Mesendoderm (in vitro differentiated cells): ENCODE measurements at regions not wholly inside any gene's neighbourhood (a gene's known extent, or its start where the extent isn't known, plus 50 kb on each side); places are given as distances from the start of the nearest gene placed in this dataset.
"Not testable (repeated sequence)": the region's sequence is repeated elsewhere in the genome, so short reads cannot be mapped to it uniquely, and the experiment has no call there.

Experiments
- DNase-seq: peaks from one replicate; pipeline ENCODE4 v3.0.0; 2013
- H2AK5ac ChIP-seq: 2 replicates; pipeline ENCODE4 v1.6.1; 2013; ENCODE audit warnings: low read length, inconsistent platforms
- H2BK120ac ChIP-seq: 2 replicates; pipeline ENCODE4 v1.6.1; 2013; ENCODE audit warnings: low read depth, mild to moderate bottlenecking, low read length, moderate library complexity, mixed read lengths
- H2BK15ac ChIP-seq: replicated peaks from 2 replicates; pipeline ENCODE4 v1.6.1; 2013; ENCODE audit warnings: low read depth, mild to moderate bottlenecking, moderate library complexity
- H2BK5ac ChIP-seq: 2 replicates; pipeline ENCODE4 v1.6.1; 2013; ENCODE audit warnings: low read length, inconsistent platforms
- H3K18ac ChIP-seq: 2 replicates; pipeline ENCODE4 v1.6.1; 2013; ENCODE audit warnings: mild to moderate bottlenecking, low read length, mixed read lengths
- H3K23ac ChIP-seq: one replicate; pipeline ENCODE4 v1.6.1; 2013; ENCODE audit warnings: low read length
- H3K27ac ChIP-seq: 2 replicates; pipeline ENCODE4 v1.5.1; 2013; ENCODE audit warnings: low read depth, mild to moderate bottlenecking, inconsistent platforms, low read length, moderate library complexity
- H3K27me3 ChIP-seq: 2 replicates; pipeline ENCODE4 v1.6.1; 2013; ENCODE audit warnings: low read length, control low read depth, mild to moderate bottlenecking, inconsistent platforms; ENCODE audit not compliant: insufficient read depth, poor library complexity
- H3K36me3 ChIP-seq: 2 replicates; pipeline ENCODE4 v1.6.1; 2013; ENCODE audit warnings: low read length, inconsistent platforms; ENCODE audit not compliant: control insufficient read depth, insufficient read depth
- H3K4ac ChIP-seq: one replicate; pipeline ENCODE4 v1.6.1; 2013; ENCODE audit warnings: low read depth, mild to moderate bottlenecking, low read length, moderate library complexity
- H3K4me1 ChIP-seq: 2 replicates; pipeline ENCODE4 v1.6.1; 2013; ENCODE audit warnings: low read depth, low read length, inconsistent platforms; ENCODE audit not compliant: control insufficient read depth
- H3K4me2 ChIP-seq: 2 replicates; pipeline ENCODE4 v1.6.1; 2013; ENCODE audit warnings: low read length
- H3K4me3 ChIP-seq: 2 replicates; pipeline ENCODE4 v1.5.1; 2013; ENCODE audit warnings: mild to moderate bottlenecking, low read length
- H3K56ac ChIP-seq: one replicate; pipeline ENCODE4 v1.6.1; 2013; ENCODE audit warnings: low read length
- H3K79me1 ChIP-seq: 2 replicates; pipeline ENCODE4 v1.6.1; 2013; ENCODE audit warnings: low read length, inconsistent platforms
- H3K79me2 ChIP-seq: 2 replicates; pipeline ENCODE4 v1.6.1; 2013; ENCODE audit warnings: mild to moderate bottlenecking, low read length; ENCODE audit not compliant: control insufficient read depth, insufficient read depth
- H3K9ac ChIP-seq: 2 replicates; pipeline ENCODE4 v1.6.1; 2013; ENCODE audit warnings: low read length, inconsistent platforms
- H4K5ac ChIP-seq: one replicate; pipeline ENCODE4 v1.6.1; 2013; ENCODE audit warnings: low read length
- H4K8ac ChIP-seq: one replicate; pipeline ENCODE4 v1.6.1; 2013; ENCODE audit warnings: low read depth, mild to moderate bottlenecking, control low read depth, low read length, moderate library complexity
- WGBS: extraction: QIAGEN DNeasy Blood & Tissue Kit; methylation state at CpG from one replicate; pipeline ENCODE4 v1.1.7; 2013; ENCODE audit warnings: low lambda C conversion rate, missing lambda C conversion rate; ENCODE audit not compliant: insufficient coverage; ENCODE audit errors: extremely low coverage; 5-methylcytosine and 5-hydroxymethylcytosine counted together

GRCh38 chr6:935582-935981 lies 242.6 kb upstream of the EXOC2 start:
- no peak overlapping the region for H3K18ac ChIP-seq
- no peak for DNase-seq
- no peaks in the 10 kb centered on the region for H3K79me2 ChIP-seq
- H3K9ac ChIP-seq, result no peak overlapping the region
- H3K4me1 ChIP-seq, result no peaks in the 10 kb centered on the region
- WGBS, result no CpG with 5 or more reads among the region's 8 CpGs
- no peak overlapping the region for H4K8ac ChIP-seq
- H2AK5ac ChIP-seq, result no peak overlapping the region
- no peaks in the 10 kb centered on the region for H3K79me1 ChIP-seq
- no peaks in the 10 kb centered on the region for H3K27me3 ChIP-seq
- no peak overlapping the region for H3K23ac ChIP-seq
- H3K4ac ChIP-seq, result no peak overlapping the region
- H3K4me3 ChIP-seq, result no peak overlapping the region
- H2BK15ac ChIP-seq, result no peak overlapping the region
- H3K27ac ChIP-seq, result no peak overlapping the region
- H4K5ac ChIP-seq, result no peak overlapping the region
- no peaks in the 10 kb centered on the region for H3K36me3 ChIP-seq
- H2BK120ac ChIP-seq, result no peak overlapping the region
- no peak overlapping the region for H3K56ac ChIP-seq
- H2BK5ac ChIP-seq, result no peak overlapping the region
- H3K4me2 ChIP-seq, result no peak overlapping the region

DNA sequence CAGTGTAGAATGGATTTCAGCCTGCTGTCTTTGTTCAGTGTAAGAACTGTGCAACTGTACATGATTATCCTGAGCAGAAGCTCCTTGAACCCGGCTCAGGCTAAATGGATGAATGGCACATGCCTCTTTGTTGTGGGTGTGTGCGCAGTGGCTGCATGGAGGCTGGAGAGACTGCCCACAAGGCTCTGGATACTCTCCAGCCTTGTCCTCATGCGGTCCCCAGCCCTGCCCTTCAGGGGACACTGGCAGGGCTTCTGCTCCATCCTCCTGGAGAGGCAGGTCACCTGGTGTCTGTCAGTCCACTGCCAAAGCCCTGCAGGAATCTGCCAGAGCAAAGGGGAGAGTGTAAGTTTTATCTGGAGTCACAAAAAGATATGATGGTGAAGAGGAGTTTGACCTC lies 241.7 kb upstream of the EXOC2 start:
- no peak overlapping the region for H2AK5ac ChIP-seq
- H2BK5ac ChIP-seq, result no peak overlapping the region
- no CpG with 5 or more reads among the region's 3 CpGs for WGBS
- H3K4me2 ChIP-seq, result no peak overlapping the region
- no peaks in the 10 kb centered on the region for H3K4me1 ChIP-seq
- H2BK120ac ChIP-seq, result no peak overlapping the region
- H4K8ac ChIP-seq, result no peak overlapping the region
- H3K79me1 ChIP-seq, result no peaks in the 10 kb centered on the region
- no peak overlapping the region for H3K9ac ChIP-seq
- no peak overlapping the region for H3K4me3 ChIP-seq
- H3K56ac ChIP-seq, result no peak overlapping the region
- no peak overlapping the region for H2BK15ac ChIP-seq
- no peak overlapping the region for H3K27ac ChIP-seq
- no peak overlapping the region for H3K18ac ChIP-seq
- H3K4ac ChIP-seq, result no peak overlapping the region
- H4K5ac ChIP-seq, result no peak overlapping the region
- no peak for DNase-seq
- no peaks in the 10 kb centered on the region for H3K79me2 ChIP-seq
- H3K27me3 ChIP-seq, result no peaks in the 10 kb centered on the region
- no peak overlapping the region for H3K23ac ChIP-seq
- no peaks in the 10 kb centered on the region for H3K36me3 ChIP-seq

DNA sequence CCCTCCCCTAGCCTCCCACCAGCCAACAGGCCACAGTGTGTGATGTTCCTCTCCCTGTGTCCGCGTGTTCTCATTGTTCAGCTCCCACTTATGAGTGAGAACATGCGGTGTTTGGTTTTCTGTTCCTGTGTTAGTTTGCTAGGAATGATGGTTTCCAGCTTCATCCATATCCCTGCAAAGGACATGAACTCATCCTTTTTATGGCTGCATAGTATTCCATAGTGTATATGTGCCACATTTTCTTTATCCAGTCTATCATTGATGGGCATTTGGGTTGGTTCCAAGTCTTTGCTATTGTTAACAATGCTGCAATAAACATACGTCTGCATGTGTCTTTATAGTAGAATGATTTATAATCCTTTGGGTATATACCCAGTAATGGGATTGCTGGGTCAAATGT lies 239.0 kb upstream of the EXOC2 start:
- not testable (repeated sequence) for H3K56ac ChIP-seq, H3K27me3 ChIP-seq, H3K27ac ChIP-seq, H3K79me2 ChIP-seq, H3K4me3 ChIP-seq, H3K18ac ChIP-seq, H4K8ac ChIP-seq, H3K9ac ChIP-seq, H3K36me3 ChIP-seq, H3K4me1 ChIP-seq, H3K79me1 ChIP-seq, H2BK15ac ChIP-seq, H3K23ac ChIP-seq, H2AK5ac ChIP-seq, H4K5ac ChIP-seq, H3K4ac ChIP-seq, DNase-seq, H2BK120ac ChIP-seq, H3K4me2 ChIP-seq, H2BK5ac ChIP-seq
- no CpG with 5 or more reads among the region's 4 CpGs for WGBS

DNA sequence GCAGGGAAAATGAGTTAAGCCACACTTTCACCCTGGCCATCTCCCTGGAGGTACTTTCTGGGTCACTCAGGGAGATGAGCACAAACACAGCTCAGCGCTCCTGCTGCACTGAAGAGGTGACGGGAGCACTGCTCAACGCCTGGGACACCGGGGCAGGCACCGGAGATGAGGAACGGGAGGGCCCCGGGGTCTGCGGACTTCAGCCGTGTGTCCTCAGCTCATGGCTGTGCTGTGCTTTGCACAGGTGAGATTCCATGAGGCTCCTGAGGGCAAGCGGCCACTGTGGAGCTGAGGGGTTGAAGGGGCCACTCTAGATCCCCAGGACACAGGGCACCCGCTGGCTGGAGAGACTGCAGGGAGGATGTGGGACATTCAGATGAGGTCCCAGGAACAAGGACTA lies 234.2 kb upstream of the EXOC2 start:
- H4K8ac ChIP-seq, result no peak overlapping the region
- H2BK15ac ChIP-seq, result no peak overlapping the region
- H3K56ac ChIP-seq, result no peak overlapping the region
- no peaks in the 10 kb centered on the region for H3K36me3 ChIP-seq
- H3K18ac ChIP-seq, result no peak overlapping the region
- H2AK5ac ChIP-seq, result no peak overlapping the region
- no peak overlapping the region for H3K23ac ChIP-seq
- DNase-seq, result no peak
- no peak overlapping the region for H2BK120ac ChIP-seq
- no peak overlapping the region for H3K9ac ChIP-seq
- no peak overlapping the region for H3K4me3 ChIP-seq
- H4K5ac ChIP-seq, result no peak overlapping the region
- no peak overlapping the region for H2BK5ac ChIP-seq
- H3K4me1 ChIP-seq, result no peaks in the 10 kb centered on the region
- no CpG with 5 or more reads among the region's 11 CpGs for WGBS
- H3K79me2 ChIP-seq, result no peaks in the 10 kb centered on the region
- H3K4ac ChIP-seq, result no peak overlapping the region
- H3K27ac ChIP-seq, result no peak overlapping the region
- no peak overlapping the region for H3K4me2 ChIP-seq
- H3K79me1 ChIP-seq, result no peaks in the 10 kb centered on the region
- H3K27me3 ChIP-seq, result no peaks in the 10 kb centered on the region

DNA sequence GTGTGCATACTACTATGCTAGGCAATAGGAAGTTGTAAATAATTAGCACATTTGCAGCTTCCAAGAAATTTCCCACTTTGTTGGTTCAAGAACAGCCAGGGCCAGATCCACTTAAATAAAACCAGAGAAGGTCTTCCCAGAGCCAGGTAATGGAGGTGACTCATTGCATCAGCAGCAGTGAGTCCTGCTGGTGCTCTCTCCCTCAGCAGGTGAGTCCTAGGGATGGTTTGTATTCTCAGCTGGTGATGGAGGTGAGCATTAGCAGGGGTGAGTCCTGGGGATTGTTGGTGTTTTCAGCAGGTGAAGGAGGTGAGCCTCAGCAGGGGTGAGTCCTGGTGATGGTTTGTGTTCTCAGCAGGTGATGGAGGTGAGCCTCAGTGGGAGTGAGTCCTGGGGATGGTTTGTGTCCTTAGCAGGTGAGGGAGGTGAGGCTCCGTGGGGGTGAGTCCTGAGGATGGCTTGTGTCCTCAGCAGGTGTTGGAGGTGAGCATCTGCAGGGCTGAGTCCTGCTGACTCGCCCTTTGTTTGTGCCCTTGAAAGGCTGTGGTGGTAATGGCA lies 232.8 kb upstream of the EXOC2 start:
- no peak overlapping the region for H2BK5ac ChIP-seq
- H3K56ac ChIP-seq, result no peak overlapping the region
- no peaks in the 10 kb centered on the region for H3K4me1 ChIP-seq
- H3K9ac ChIP-seq, result no peak overlapping the region
- H3K27ac ChIP-seq, result no peak overlapping the region
- H3K4me2 ChIP-seq, result no peak overlapping the region
- H3K36me3 ChIP-seq, result no peaks in the 10 kb centered on the region
- H3K4me3 ChIP-seq, result no peak overlapping the region
- no peak overlapping the region for H3K23ac ChIP-seq
- no peak overlapping the region for H4K8ac ChIP-seq
- H4K5ac ChIP-seq, result no peak overlapping the region
- no peak overlapping the region for H2AK5ac ChIP-seq
- no CpG with 5 or more reads among the region's 2 CpGs for WGBS
- no peak overlapping the region for H3K4ac ChIP-seq
- no peak for DNase-seq
- H3K18ac ChIP-seq, result no peak overlapping the region
- H3K79me1 ChIP-seq, result no peaks in the 10 kb centered on the region
- H2BK15ac ChIP-seq, result no peak overlapping the region
- H2BK120ac ChIP-seq, result no peak overlapping the region
- H3K27me3 ChIP-seq, result no peaks in the 10 kb centered on the region
- no peaks in the 10 kb centered on the region for H3K79me2 ChIP-seq

DNA sequence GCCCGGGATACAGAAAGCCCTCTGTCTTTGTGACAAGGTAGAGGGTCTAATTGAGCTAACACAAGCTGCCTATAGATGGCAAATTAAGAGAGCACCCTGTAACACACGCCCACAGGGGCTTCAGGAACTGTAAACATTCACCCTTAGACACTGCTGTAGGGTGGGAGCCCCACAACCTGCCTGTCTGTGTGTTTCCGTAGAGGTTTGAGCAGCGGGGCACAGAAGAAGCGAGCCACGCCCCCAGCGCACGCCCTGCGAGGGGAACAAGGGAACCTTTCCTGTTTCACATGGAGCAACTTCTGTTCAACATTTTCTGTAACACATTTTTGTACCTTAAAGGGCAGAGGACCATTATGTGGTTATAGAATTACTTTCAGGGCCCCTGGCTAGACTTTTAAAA lies 231.7 kb upstream of the EXOC2 start:
- H3K18ac ChIP-seq, result no peak overlapping the region

More for the DNA sequence above, 231.7 kb upstream of the EXOC2 start:
- H4K8ac ChIP-seq, result no peak overlapping the region
- H2BK5ac ChIP-seq, result no peak overlapping the region
- H3K79me1 ChIP-seq, result no peaks in the 10 kb centered on the region
- H2BK15ac ChIP-seq, result no peak overlapping the region
- H3K27ac ChIP-seq, result no peak overlapping the region
- no peak for DNase-seq
- H3K4me1 ChIP-seq, result no peaks in the 10 kb centered on the region
- no peaks in the 10 kb centered on the region for H3K27me3 ChIP-seq
- H3K23ac ChIP-seq, result no peak overlapping the region
- H3K79me2 ChIP-seq, result no peaks in the 10 kb centered on the region
- WGBS, result no CpG with 5 or more reads among the region's 9 CpGs
- H3K9ac ChIP-seq, result no peak overlapping the region
- no peak overlapping the region for H3K4me2 ChIP-seq
- H2BK120ac ChIP-seq, result no peak overlapping the region
- no peak overlapping the region for H4K5ac ChIP-seq
- no peak overlapping the region for H3K56ac ChIP-seq
- no peak overlapping the region for H3K4ac ChIP-seq
- no peak overlapping the region for H2AK5ac ChIP-seq
- H3K4me3 ChIP-seq, result no peak overlapping the region
- H3K36me3 ChIP-seq, result no peaks in the 10 kb centered on the region
